IMR-90 (cell line): ENCODE measurements at regions not wholly inside any gene's neighbourhood (a gene's known extent, or its start where the extent isn't known, plus 50 kb on each side); places are given as distances from the start of the nearest gene placed in this dataset.

Experiments used
- ATAC-seq: fragments of 200-7000 bp; cut with Tn5 transposase; 2 replicates; pipeline ENCODE4 v1.9.1; 2020; ENCODE audit warnings: low read depth, mild to moderate bottlenecking, moderate library complexity
- BruUV-seq: library from RNA; stranded (reverse); fragments of 400-500 nt; replicated peaks from 2 replicates; lab custom pipeline; 2021; lab: Mats Ljungman, UMichigan
- CTCF ChIA-PET: fragments of 300-600 bp; formaldehyde crosslinking; extraction: SDS; loops from one replicate; lab custom pipeline; 2021; ENCODE audit warnings: antibody characterized with exemption; lab: Yijun Ruan, JAX
- POLR2A ChIA-PET: fragments of 300-600 bp; sonication (Branson Sonifier 250); formaldehyde crosslinking; loops from one replicate; lab custom pipeline; 2022; ENCODE audit warnings: antibody characterized with exemption; ENCODE audit not compliant: unreplicated experiment; lab: Charles Lee
- DNase-seq: peaks from one replicate; pipeline ENCODE4 v3.0.0; 2013
- H2AFZ ChIP-seq: replicated peaks from 2 replicates; pipeline ENCODE3; 2013; ENCODE audit warnings: low read length, mild to moderate bottlenecking; ENCODE audit not compliant: poor library complexity
- H2AK5ac ChIP-seq: 2 replicates; pipeline ENCODE4 v1.6.1; 2013; ENCODE audit warnings: low read depth, low read length, inconsistent platforms
- H2AK9ac ChIP-seq: replicated peaks from 2 replicates; pipeline ENCODE3; 2013; ENCODE audit warnings: mild to moderate bottlenecking, low read depth, low read length, moderate library complexity; ENCODE audit not compliant: poor library complexity
- H2BK120ac ChIP-seq: 2 replicates; pipeline ENCODE4 v1.6.1; 2013; ENCODE audit warnings: low read depth, low read length, inconsistent platforms
- H2BK15ac ChIP-seq: 3 replicates; pipeline ENCODE4 v1.6.1; 2013; ENCODE audit warnings: low read depth, low read length, inconsistent platforms
- H2BK20ac ChIP-seq: 2 replicates; pipeline ENCODE4 v1.6.1; 2013; ENCODE audit warnings: low read depth, mild to moderate bottlenecking, inconsistent platforms, low read length, moderate library complexity
- H2BK5ac ChIP-seq: 2 replicates; pipeline ENCODE4 v1.6.1; 2013; ENCODE audit warnings: mild to moderate bottlenecking, low read depth, low read length, inconsistent platforms; ENCODE audit not compliant: poor library complexity, severe bottlenecking
- H3K14ac ChIP-seq: replicated peaks from 2 replicates; pipeline ENCODE4 v1.6.1; 2013; ENCODE audit warnings: low read depth, low read length, inconsistent platforms
- H3K18ac ChIP-seq: 2 replicates; pipeline ENCODE4 v1.6.1; 2013; ENCODE audit warnings: low read depth, low read length, control low read depth
- H3K23ac ChIP-seq: 2 replicates; pipeline ENCODE4 v1.6.1; 2013; ENCODE audit warnings: low read depth, low read length, inconsistent platforms
- H3K27ac ChIP-seq: 2 replicates; pipeline ENCODE4 v1.5.1; 2013; ENCODE audit warnings: mild to moderate bottlenecking, control low read depth, low read length; ENCODE audit not compliant: insufficient read depth
- H3K27me3 ChIP-seq: 2 replicates; pipeline ENCODE4 v1.6.1; 2013; ENCODE audit warnings: low read length; ENCODE audit not compliant: control insufficient read depth, insufficient read depth
- H3K36me3 ChIP-seq: 2 replicates; pipeline ENCODE4 v1.6.1; 2013; ENCODE audit warnings: low read length, mixed read lengths; ENCODE audit not compliant: control insufficient read depth, insufficient read depth
- H3K4ac ChIP-seq: 2 replicates; pipeline ENCODE4 v1.6.1; 2013; ENCODE audit warnings: low read depth, low read length, inconsistent platforms
- H3K4me1 ChIP-seq: 2 replicates; pipeline ENCODE4 v1.6.1; 2013; ENCODE audit warnings: low read length, mixed read lengths; ENCODE audit not compliant: control insufficient read depth, insufficient read depth
- H3K4me2 ChIP-seq: 2 replicates; pipeline ENCODE4 v1.6.1; 2013; ENCODE audit warnings: low read depth, mild to moderate bottlenecking, control low read depth, low read length, moderate library complexity
- H3K4me3 ChIP-seq: 2 replicates; pipeline ENCODE4 v1.5.1; 2013; ENCODE audit warnings: low read depth, mild to moderate bottlenecking, control low read depth, low read length, moderate library complexity; ENCODE audit not compliant: insufficient read depth
- H3K56ac ChIP-seq: 2 replicates; pipeline ENCODE4 v1.6.1; 2013; ENCODE audit warnings: low read length, inconsistent platforms; ENCODE audit not compliant: insufficient read depth; ENCODE audit errors: extremely low read depth
- H3K79me1 ChIP-seq, 2 experiments: 2 replicates each; pipeline ENCODE4 v1.6.1; 2013; ENCODE audit warnings: low read length in 2 of 2, inconsistent platforms in 1 of 2, low read depth in 1 of 2
- H3K9ac ChIP-seq: 2 replicates; pipeline ENCODE4 v1.6.1; 2013; ENCODE audit warnings: low read depth, low read length, control low read depth
- H3K9me1 ChIP-seq: 2 replicates; pipeline ENCODE4 v1.6.1; 2013; ENCODE audit warnings: low read length, inconsistent platforms; ENCODE audit not compliant: insufficient read depth
- H3K9me3 ChIP-seq: 2 replicates; pipeline ENCODE4 v1.6.1; 2013; ENCODE audit warnings: low read length; ENCODE audit not compliant: control insufficient read depth, insufficient read depth
- H4K20me1 ChIP-seq: 2 replicates; pipeline ENCODE4 v1.6.1; 2013; ENCODE audit warnings: low read length, inconsistent platforms; ENCODE audit not compliant: insufficient read depth
- H4K5ac ChIP-seq: 2 replicates; pipeline ENCODE4 v1.6.1; 2013; ENCODE audit warnings: mild to moderate bottlenecking, low read depth, low read length, control low read depth
- H4K8ac ChIP-seq, 2 experiments: 2 replicates each; pipeline ENCODE4 v1.6.1; 2013; ENCODE audit warnings: low read depth in 2 of 2, low read length in 2 of 2, control low read depth in 1 of 2, inconsistent platforms in 1 of 2
- H4K91ac ChIP-seq: 2 replicates; pipeline ENCODE4 v1.6.1; 2013; ENCODE audit warnings: low read depth, low read length, inconsistent platforms; ENCODE audit not compliant: insufficient read depth
- BHLHE40 ChIP-seq: fragments of 150-350 bp; IDR thresholded peaks from 2 replicates; pipeline ENCODE4 v1.6.1; 2016; ENCODE audit warnings: mild to moderate bottlenecking, low read depth, low read length
- CEBPB ChIP-seq: IDR thresholded peaks from 2 replicates; pipeline ENCODE4 v1.6.1; 2012; ENCODE audit warnings: low read depth, low read length, improper control_type of control experiment
- CHD1 ChIP-seq: IDR thresholded peaks from 2 replicates; pipeline ENCODE4 v1.6.1; 2012; ENCODE audit warnings: low read depth, low read length, improper control_type of control experiment
- CTCF ChIP-seq: conservative IDR thresholded peaks from 2 replicates; pipeline ENCODE4 v1.5.1; 2012; ENCODE audit warnings: mild to moderate bottlenecking, low read depth, low read length, improper control_type of control experiment
- ELK1 ChIP-seq: fragments of 150-350 bp; IDR thresholded peaks from 2 replicates; pipeline ENCODE4 v1.6.1; 2016; ENCODE audit warnings: low read depth, mild to moderate bottlenecking, low read length, moderate library complexity, borderline replicate concordance
- FOS ChIP-seq: fragments of 150-350 bp; IDR thresholded peaks from 2 replicates; pipeline ENCODE4 v1.6.1; 2016; ENCODE audit warnings: low read depth, low read length
- MAFK ChIP-seq: IDR thresholded peaks from 2 replicates; pipeline ENCODE4 v1.6.1; 2012; ENCODE audit warnings: low read depth, low read length, improper control_type of control experiment
- MAZ ChIP-seq: IDR thresholded peaks from 2 replicates; pipeline ENCODE4 v1.6.1; 2012; ENCODE audit warnings: low read depth, mild to moderate bottlenecking, low read length, improper control_type of control experiment, moderate library complexity, borderline replicate concordance
- MXI1 ChIP-seq: IDR thresholded peaks from 2 replicates; pipeline ENCODE4 v1.6.1; 2012; ENCODE audit warnings: low read depth, mild to moderate bottlenecking, low read length, moderate library complexity, borderline replicate concordance
- NFE2L2 ChIP-seq: fragments of 150-350 bp; IDR thresholded peaks from 2 replicates; pipeline ENCODE4 v1.6.1; 2016; ENCODE audit warnings: low read depth, mild to moderate bottlenecking, low read length
- POLR2A ChIP-seq: IDR thresholded peaks from 2 replicates; pipeline ENCODE4 v1.6.1; 2012; ENCODE audit warnings: mild to moderate bottlenecking, low read depth, low read length
- RAD21 ChIP-seq: IDR thresholded peaks from 2 replicates; pipeline ENCODE4 v1.6.1; 2012; ENCODE audit warnings: low read length, improper control_type of control experiment
- RCOR1 ChIP-seq: IDR thresholded peaks from 2 replicates; pipeline ENCODE4 v1.6.1; 2012; ENCODE audit warnings: mild to moderate bottlenecking, low read length, improper control_type of control experiment; ENCODE audit not compliant: insufficient replicate concordance
- RFX5 ChIP-seq: IDR thresholded peaks from 2 replicates; pipeline ENCODE4 v1.8.0; 2012; ENCODE audit warnings: low read depth, mild to moderate bottlenecking, low read length, moderate library complexity
- SMC3 ChIP-seq: fragments of 150-350 bp; IDR thresholded peaks from 2 replicates; pipeline ENCODE4 v1.6.1; 2016; ENCODE audit warnings: low read depth, mild to moderate bottlenecking, antibody characterized with exemption, low read length, moderate library complexity
- USF2 ChIP-seq: fragments of 150-350 bp; IDR thresholded peaks from 2 replicates; pipeline ENCODE4 v1.6.1; 2017; ENCODE audit warnings: mild to moderate bottlenecking, antibody characterized with exemption, low read length, low read depth
- WGBS, 2 experiments: methylation state at CpG; one replicate each; pipeline versions ENCODE4 v1.1.5 to v1.1.7; 2013; ENCODE audit warnings: missing lambda C conversion rate in 2 of 2; ENCODE audit not compliant: insufficient read length in 1 of 2; ENCODE audit errors: extremely low coverage in 2 of 2; 5-methylcytosine and 5-hydroxymethylcytosine counted together
- dilution Hi-C: fragments of 300-500 bp; cut with HindIII; formaldehyde crosslinking; loops from one replicate; pipeline ENCODE4 v1.14.3; 2018; ENCODE audit warnings: low sequenced_read_pairs; ENCODE audit not compliant: unreplicated experiment
- in situ Hi-C: fragments of 300-500 bp; cut with MboI; formaldehyde crosslinking; loops from 3 replicates; pipeline ENCODE4 v1.14.3; 2019; ENCODE audit warnings: low sequenced_read_pairs, inconsistent platforms, mixed read lengths
- intact Hi-C: fragments of 100-400 bp; cut with micrococcal nuclease; formaldehyde crosslinking; loops from 2 replicates; pipeline ENCODE4 v1.10.0; 2022

- H3K56ac ChIP-seq = no peak overlapping the region
- dilution Hi-C loops = no loop called here
- H2AK5ac ChIP-seq = peak overlapping the region; percentile 4; the same call in 1 of the 2 replicates
- WGBS, 2 experiments = no CpG with 5 or more reads among the region's 2 CpGs
- H3K9me3 ChIP-seq = no peaks in the 10 kb centered on the region
- in situ Hi-C loops = no loop called here
- peak overlapping the region; percentile 35; the same call in 1 of the 2 replicates for H3K18ac ChIP-seq
- H2BK20ac ChIP-seq = peak overlapping the region; percentile 20; the same call in 1 of the 2 replicates
- no peak overlapping the region for H2BK5ac ChIP-seq
- 0 out of 2 replicates have a peak overlapping the region, but pooled peaks have one; percentile 52 for H3K14ac ChIP-seq
- H3K9ac ChIP-seq = no peak overlapping the region
- ChIA-PET POLR2A (no interaction called here), CTCF (no interaction called here)
- ATAC-seq (no peak), DNase-seq (no peak)
- no peaks in the 10 kb centered on the region for H3K79me1 ChIP-seq
- peaks cover 2% of the 10 kb centered on the region; the same call in 1 of the 2 replicates for H3K4me1 ChIP-seq
- no peaks in the 10 kb centered on the region for H3K9me1 ChIP-seq
- H3K36me3 ChIP-seq = no peaks in the 10 kb centered on the region
- no peak overlapping the region for H3K27ac ChIP-seq
- H2BK120ac ChIP-seq = no peak overlapping the region
- no peaks in the 10 kb centered on the region for H3K27me3 ChIP-seq
- no peak overlapping the region for H3K4me3 ChIP-seq
- no peak overlapping the region; the same call in 2 of the 3 replicates for H2BK15ac ChIP-seq
- H4K8ac ChIP-seq = no peak overlapping the region
- TF ChIP-seq CEBPB (no peak), POLR2A (no peak), BHLHE40 (no peak), FOS (no peak), CHD1 (no peak), ELK1 (no peak), CTCF (no peak), RAD21 (no peak), RFX5 (no peak), SMC3 (no peak), MAFK (no peak), MAZ (no peak), MXI1 (no peak), RCOR1 (no peak), USF2 (no peak), NFE2L2 (no peak)
- peak overlapping the region; percentile 21; the same call in 1 of the 2 replicates for H4K91ac ChIP-seq
- no peak overlapping the region for H2AFZ ChIP-seq
- H4K5ac ChIP-seq = no peak overlapping the region; the same call in 1 of the 2 replicates
- H2AK9ac ChIP-seq = no peak overlapping the region
- no TSS peak for BruUV-seq
- no peak overlapping the region for H3K4me2 ChIP-seq
- H4K20me1 ChIP-seq = no peaks in the 10 kb centered on the region
- intact Hi-C loops = no loop called here
- no peak overlapping the region for H3K23ac ChIP-seq
- H3K4ac ChIP-seq = peak overlapping the region; percentile 30; the same call in 1 of the 2 replicates
These were observed 117.0 kb upstream of the HMGCLL1 start for GRCh38 chr6:55696041-55696440.
